ENCODE measurements at regions not wholly inside any gene's neighbourhood (a gene's known extent, or its start where the extent isn't known, plus 50 kb on each side); places are given as distances from the start of the nearest gene placed in this dataset.

GRCh38 chr10:33632432-33632831, 298.0 kb upstream of the NRP1 start:
- no peak for DNase-seq (ENCODE audit: low read depth)
- TF ChIP-seq CTCF (IDR thresholded peaks at IDR 0.05; ENCODE audit: insufficient read depth, low read length): no peak
- no peak overlapping the region for H3K4me3 ChIP-seq (ENCODE audit: low read depth, low read length)

GRCh38 chr10:33631991-33632390, 297.5 kb upstream of the NRP1 start:
- DNase-seq (ENCODE audit: low read depth): peak; percentile 16
- H3K4me3 ChIP-seq (ENCODE audit: low read depth, low read length): no peak overlapping the region
- no peak for TF ChIP-seq CTCF (IDR thresholded peaks at IDR 0.05; ENCODE audit: insufficient read depth, low read length)

- no peak for TF ChIP-seq CTCF (IDR thresholded peaks at IDR 0.05; ENCODE audit: insufficient read depth, low read length)
- H3K4me3 ChIP-seq (ENCODE audit: low read depth, low read length): no peak overlapping the region
- DNase-seq (ENCODE audit: low read depth): no peak
These were observed 296.3 kb upstream of the NRP1 start for GRCh38 chr10:33630761-33631160.

DNA sequence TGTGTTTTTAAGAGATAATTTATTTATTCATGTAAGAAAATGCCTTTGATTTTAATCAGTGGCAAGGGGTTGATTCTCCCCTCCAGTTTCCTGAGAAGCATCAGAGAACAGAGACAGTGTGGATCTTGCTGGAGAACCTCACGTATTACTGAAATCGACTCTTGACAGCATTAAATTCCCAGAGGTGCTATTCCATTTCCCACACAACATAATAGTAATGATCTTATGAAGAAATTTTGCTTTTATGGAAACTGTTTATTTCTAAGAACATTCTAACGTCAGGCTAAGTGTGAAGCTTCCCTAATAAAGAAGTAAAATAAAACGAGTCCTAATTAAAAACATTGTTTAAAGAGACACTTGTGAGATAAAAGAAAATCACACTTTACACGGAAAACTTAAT, 293.1 kb upstream of the NRP1 start:
- no peak for DNase-seq (ENCODE audit: low read depth)
- no peak for TF ChIP-seq CTCF (IDR thresholded peaks at IDR 0.05; ENCODE audit: insufficient read depth, low read length)
- no peak overlapping the region for H3K4me3 ChIP-seq (ENCODE audit: low read depth, low read length)

GRCh38 chr10:33626798-33627466, 292.5 kb upstream of the NRP1 start:
- TF ChIP-seq CTCF (IDR thresholded peaks at IDR 0.05; ENCODE audit: insufficient read depth, low read length): no peak
- no peak overlapping the region for H3K4me3 ChIP-seq (ENCODE audit: low read depth, low read length)
- DNase-seq (ENCODE audit: low read depth): no peak

- no peak for DNase-seq (ENCODE audit: low read depth)
- no peak overlapping the region for H3K4me3 ChIP-seq (ENCODE audit: low read depth, low read length)
- TF ChIP-seq CTCF (IDR thresholded peaks at IDR 0.05; ENCODE audit: insufficient read depth, low read length): no peak
These were observed 289.2 kb upstream of the NRP1 start for GRCh38 chr10:33623669-33624068.

DNA sequence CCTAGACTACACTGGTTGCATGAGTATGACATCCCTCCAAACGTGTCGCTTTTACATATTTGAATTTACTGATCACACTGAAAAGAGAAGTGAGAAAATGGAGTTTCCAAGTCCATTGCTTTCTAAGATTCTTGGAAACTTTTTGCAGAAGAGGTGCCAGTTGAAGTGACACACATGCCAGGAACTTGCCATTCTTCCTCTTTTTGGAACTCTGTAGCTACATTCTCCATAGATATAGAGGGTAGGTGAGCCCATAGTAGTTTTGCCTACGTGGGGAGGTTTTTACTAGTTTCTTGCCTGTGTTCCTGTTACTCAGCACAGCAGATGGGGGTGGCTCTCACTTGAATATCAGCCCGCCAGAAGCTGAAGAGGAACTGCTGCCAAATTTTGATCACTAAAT, 286.6 kb upstream of the NRP1 start:
- no peak for DNase-seq (ENCODE audit: low read depth)
- H3K4me3 ChIP-seq (ENCODE audit: low read depth, low read length): no peak overlapping the region
- TF ChIP-seq CTCF (IDR thresholded peaks at IDR 0.05; ENCODE audit: insufficient read depth, low read length): no peak
